GM19328 (cell line): ENCODE measurements at regions not wholly inside any gene's neighbourhood (a gene's known extent, or its start where the extent isn't known, plus 50 kb on each side); places are given as distances from the start of the nearest gene placed in this dataset.

Source experiments
- ATAC-seq: cut with Tn5 transposase; IDR thresholded peaks from one replicate; pipeline ENCODE4 v1.9.1; 2021; ENCODE audit warnings: mild to moderate bottlenecking, moderate library complexity; ENCODE audit not compliant: unreplicated experiment

DNA sequence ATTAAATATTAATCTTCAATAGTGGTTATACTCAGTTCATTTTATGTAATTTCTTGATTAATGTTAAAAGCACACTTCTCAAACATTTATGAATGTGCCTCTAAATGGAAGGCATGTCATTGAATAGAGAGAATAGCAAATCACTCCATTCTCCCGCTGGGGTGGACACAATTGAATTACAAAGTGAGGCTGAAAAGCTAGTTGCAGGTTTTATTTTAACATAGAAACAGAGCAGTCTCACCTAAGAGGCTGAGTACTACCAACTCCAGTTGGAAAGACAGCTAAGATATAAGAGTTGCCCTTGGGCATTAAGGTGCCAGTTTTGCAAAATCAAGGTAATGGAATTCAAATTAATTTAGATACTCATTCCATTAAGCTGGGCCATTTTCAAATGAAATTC lies 147.2 kb downstream of the PCSK1 start:
- no peak for ATAC-seq

DNA sequence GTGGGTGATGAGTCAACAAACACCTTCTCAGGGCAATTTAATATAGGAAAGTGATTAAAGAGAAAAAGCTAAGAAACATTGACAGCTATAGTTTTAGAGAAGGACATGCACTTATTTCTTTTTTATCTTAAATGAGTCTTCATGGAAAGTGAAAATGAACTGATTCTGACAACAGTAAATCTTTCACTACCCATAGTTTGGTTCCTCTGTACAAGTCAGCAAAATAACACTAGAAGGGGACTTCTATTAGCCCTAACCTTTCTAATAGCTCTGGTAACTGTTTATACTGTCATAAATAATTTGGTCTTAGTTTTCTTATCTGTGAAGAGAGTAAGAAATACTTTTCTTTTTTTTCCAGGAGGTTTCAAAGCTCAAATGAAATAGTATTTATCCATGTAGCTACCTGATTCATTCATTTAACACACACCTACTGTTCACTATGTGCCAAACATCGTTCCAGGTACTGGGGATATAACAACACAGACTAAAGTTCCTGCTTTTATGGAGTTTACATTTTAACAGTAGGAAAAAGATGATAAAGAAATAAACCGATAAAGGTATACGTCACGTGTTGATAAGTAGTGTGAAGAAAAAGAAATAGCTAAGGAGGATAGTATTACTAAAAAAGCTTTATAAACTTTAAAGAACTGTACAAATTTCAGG lies 148.2 kb downstream of the PCSK1 start:
- no peak for ATAC-seq

DNA sequence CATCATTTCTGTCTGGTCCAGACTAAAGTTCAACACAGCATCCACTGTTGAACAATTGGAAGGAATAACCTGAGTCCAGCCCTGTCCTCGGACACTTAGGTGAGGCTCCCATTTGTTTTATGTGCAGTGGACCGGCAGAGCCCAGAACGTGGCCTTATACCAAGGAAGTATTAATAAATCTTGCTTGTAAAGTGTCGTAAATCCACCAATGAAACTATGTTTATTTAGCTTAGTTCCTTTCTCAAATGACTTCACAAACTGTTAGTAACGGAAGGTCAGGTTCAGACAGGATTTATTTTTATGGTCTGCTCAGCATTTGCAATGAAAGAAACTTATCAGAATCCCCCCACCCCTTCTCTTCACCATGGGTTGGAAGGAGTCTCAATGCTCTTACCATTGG lies 149.5 kb downstream of the PCSK1 start:
- no peak for ATAC-seq

DNA sequence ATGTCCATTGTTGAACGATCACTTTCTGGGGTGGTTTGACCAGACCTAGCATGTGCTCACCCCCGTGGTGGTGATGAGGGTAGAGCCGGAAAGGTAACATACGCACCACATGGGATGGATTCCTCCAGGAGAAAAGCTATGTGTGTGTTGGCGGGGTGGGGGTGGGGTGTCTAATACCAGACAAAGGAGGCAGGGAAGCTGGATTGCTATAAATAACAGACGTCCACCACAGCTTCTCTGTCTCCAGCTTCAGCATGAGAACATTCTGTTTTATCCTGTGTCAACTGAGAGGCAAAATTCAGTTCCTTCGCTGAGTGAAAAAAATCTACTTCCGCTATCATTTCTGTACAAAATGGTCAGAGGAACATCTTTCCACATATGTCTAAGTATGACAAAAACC lies 151.0 kb downstream of the PCSK1 start:
- no peak for ATAC-seq

DNA sequence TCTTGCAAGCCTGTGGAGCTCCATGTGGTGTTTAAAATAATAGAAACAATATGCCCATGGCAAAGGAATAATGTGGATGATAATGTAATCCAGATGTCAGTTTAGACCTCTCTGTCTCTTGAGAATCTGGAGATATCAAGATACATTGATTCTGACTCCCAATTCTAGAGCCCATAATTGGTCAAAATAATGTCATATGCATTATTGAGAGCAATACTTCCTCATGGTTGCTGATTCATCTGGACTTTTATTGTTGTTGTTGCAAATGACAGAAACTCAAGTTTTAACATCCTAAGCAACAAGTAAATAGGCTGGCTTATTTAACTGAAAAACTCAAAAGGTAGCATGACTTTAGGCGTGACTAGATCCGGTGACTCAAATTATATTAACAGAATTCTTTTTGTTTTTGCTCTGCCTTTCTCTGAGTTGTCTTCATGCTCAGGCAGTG lies 152.1 kb downstream of the PCSK1 start:
- no peak for ATAC-seq

DNA sequence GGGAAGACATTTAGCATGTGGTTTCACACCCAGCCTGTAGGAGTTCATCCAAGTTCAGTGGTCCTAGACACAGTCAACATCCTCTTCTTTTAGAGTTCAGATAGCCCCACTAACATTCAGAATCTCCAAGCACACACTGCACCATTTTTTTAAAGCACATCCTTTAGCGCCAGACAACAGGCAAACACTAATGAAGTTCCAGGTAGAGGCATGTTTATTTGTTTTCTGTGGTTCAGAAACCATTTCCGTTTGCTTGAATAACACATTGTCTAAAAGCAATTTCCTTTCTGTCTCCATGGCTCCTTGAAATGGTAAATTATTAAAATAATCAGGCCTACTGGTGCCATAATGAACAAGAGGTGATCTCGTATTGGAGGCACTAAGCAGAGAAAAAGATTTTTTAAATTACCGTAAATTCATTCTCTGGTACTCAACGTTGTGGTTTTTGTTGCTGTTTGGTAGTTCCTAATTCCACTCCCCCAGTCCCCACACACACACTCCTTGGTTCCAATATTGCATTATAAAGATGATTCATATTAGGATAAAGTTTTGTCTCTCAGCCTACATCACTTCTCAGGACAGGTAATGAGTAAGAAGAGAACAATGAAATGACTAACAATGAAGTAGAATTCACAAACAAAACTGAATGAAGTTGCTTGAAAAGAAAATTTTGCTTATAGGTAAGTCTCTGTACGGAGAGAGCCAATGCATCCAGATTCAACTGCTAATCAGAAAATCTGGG lies 153.1 kb downstream of the PCSK1 start:
- peak; percentile 78 for ATAC-seq

DNA sequence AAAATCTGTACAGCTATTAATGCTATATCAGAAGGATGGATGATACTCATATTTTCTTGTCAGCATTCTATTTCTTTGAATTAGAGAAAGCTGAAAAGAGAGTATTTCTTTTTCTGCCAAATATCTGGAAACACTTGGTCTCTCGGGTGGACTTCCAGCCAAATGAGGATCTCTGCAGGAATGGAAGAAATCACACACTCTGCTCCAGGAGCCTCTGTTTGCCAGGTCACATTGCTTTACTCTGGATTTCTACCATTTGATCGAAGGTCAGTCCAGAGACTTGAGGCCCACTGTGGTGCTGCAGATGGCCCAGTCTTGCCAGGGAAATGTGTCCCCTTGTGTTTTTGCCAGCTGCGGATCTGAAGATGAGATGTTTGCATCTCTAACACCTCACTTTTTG lies 154.1 kb downstream of the PCSK1 start:
- no peak for ATAC-seq

DNA sequence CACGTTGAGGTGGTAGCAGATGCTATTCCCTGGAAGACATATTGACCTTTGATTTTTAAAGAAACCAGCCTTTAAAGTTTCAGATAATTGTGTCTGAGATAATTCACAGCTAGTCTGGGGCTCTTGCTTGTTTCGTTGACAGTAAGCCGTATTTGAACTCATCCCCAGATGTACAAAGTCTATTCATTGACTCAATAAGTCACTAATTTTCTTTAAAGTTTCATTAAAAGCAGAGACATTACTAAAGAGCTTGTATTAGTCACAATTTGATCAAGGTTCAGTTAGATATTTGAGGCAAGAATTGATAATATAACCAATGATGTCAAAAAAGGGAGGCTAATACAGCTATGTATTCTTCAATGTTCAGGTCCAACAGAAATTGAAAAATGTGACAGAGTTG lies 158.0 kb downstream of the PCSK1 start:
- no peak for ATAC-seq

DNA sequence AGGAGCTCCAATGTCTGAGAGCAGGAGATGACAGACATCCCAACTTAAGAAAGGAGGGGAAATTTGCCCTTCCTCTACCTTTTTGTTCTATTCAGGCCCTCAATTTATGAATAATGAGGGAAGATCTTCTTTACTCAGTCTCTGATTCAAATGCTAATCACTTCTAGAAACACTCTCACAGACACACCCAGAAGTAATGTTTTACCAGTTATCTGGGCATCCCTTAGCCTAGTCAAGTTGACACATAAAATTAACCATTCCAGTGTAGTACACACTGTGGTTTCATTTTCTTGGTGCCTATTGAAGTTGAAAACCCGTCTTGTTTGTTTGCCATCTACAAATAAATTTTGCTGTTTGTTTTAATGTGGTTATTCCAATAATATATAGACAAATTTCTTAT lies 167.6 kb downstream of the PCSK1 start:
- ATAC-seq: no peak

DNA sequence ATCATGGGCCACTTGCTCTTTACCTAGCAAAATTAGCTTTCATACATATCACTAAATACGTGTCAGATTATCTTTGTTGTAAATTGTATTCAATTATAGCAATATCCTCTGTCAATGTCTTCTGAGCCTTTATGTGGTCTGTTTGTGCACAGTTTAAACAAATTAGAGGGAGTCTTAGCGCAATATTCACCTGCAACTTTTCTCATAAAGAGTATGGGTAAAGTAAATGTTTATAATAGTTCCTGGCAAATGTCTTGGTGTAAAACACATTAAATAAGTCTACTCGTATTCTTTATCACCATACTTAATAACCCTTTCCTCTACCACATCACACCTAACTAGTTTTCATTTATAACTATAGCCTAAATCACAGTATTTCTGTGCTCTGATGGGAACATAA lies 169.0 kb downstream of the PCSK1 start:
- no peak for ATAC-seq

DNA sequence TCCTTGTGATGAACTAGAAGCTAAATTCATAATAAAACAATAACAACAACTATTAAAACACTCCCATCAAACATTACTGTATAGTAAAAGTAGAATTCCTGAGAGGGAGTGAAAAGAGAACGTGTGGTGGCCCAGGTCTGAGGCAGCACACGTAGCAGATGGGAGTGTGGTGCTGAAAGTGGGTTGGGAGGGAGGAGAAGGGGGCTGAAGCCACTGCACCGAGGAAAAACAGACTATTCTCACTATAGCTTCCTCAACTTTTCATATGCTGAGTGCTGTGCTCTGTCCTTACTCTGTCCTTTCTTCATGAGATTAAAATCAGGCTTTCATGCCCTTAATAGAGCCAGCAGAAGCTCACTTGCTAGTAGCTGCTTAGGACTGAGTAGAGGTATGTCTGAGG lies 170.9 kb downstream of the PCSK1 start:
- no peak for ATAC-seq

DNA sequence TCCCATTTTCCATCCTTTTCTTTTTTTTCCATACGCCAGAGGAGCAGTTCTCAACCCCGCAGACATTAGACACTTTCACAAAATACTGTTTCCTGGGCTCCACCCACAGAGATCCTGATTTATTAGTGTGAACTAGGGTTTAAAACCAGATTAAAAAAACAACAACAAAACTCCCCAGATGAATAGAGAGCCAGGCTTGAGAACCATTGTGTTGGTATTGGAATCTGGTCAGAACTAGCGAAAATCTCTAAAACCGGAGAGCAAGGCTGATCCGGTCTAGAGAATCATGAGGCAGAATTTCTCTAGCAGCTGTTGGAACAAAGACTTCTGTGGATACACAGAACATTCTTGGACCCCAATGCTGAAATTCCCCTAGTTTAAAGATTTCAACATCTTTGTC lies 173.0 kb downstream of the PCSK1 start:
- no peak for ATAC-seq

DNA sequence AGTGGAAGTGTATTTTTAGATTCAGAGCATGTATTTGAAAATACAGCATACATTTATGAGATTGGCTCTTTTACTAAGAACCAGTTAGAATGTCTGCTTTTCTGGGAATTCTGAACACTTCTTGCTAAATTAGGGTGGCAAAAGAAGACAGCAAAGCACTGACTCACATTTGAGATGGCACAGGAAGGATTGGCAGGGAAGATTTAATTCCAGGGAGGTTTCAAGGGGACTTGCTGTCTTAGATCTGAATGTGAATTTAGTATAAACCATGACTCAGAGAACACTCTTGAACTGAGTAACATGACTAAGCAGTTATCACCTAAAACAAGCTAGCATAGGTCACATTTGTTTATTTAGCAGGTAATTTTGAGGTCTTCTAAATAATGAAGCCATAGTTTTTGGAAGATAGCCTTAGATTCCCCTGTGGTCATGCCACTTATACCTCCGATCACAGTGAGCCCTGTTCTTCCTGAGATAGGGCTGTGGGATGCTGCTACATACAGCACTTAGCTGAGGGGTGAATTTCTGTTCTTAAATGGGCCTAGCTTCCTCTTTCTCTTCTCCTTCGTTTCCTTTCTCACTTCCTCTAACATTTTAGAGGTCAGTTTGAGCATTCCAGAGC lies 173.8 kb downstream of the PCSK1 start:
- ATAC-seq: peak; percentile 59

DNA sequence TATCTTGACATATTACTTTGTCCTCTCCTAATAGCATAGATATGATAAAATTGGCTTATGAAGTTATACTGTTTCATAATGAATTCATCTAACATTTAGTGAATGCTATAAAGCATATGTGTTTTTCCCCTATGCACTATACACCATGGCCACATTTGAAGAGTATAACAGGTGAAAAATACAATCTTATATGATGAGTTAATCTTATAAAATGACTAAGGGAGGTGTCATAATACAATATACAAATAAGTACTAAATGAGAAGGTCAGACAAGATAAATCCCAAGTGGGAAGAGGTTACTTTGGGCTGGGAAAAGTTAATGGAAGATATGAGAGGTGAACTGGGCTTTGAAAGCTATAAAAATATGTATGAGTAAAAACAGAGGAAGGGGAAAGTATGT lies 174.4 kb downstream of the PCSK1 start:
- ATAC-seq: no peak

DNA sequence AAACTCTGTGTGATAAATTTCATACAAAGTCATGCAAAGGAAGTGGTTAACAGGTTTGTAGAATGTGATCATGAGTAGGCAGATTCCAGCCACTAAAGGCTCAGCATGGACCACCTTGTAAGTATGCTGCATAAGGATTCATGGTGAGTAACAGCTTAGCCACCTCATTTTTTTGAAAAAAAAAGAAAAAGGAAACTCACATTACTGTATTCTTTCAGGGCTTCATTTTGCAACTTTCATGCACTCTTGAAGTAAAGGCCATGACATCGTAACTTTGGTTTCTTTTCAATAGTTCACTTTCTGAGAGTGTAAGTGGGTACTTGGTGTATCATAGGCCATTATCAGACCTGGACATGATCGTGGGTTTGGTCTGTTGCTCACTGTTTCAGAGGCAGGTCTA lies 175.1 kb downstream of the PCSK1 start:
- no peak for ATAC-seq

DNA sequence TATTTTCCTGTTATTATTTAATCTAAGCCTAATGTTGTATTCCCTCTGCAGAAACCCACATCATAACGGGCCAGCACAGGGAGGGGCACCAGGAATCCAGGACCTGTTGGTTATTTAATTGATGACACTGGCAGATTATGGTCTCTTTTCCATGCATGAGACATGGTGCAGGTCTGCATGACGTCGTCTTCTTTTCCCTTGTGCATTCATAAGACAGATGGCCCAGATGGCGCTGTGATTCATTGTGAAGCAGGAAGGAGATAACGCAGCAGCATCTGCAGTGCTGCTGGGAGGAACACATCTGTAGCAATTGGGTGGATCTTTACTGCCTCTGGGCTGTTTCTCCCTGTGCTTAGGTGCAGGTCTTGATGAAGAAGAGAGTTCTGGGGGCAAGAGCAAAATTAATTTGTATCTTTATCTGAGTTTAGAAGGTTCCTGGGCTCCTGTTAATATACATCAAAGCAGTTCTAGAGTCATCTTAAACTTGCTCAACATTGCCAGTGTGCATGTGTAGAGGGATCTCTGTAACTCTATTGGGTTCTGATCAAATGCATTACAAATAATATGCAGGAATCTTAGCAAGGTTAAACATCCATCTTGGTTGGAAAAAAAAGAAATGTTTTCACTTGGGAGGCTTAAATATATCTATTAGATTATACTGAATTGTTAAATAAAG lies 176.1 kb downstream of the PCSK1 start:
- ATAC-seq: no peak

DNA sequence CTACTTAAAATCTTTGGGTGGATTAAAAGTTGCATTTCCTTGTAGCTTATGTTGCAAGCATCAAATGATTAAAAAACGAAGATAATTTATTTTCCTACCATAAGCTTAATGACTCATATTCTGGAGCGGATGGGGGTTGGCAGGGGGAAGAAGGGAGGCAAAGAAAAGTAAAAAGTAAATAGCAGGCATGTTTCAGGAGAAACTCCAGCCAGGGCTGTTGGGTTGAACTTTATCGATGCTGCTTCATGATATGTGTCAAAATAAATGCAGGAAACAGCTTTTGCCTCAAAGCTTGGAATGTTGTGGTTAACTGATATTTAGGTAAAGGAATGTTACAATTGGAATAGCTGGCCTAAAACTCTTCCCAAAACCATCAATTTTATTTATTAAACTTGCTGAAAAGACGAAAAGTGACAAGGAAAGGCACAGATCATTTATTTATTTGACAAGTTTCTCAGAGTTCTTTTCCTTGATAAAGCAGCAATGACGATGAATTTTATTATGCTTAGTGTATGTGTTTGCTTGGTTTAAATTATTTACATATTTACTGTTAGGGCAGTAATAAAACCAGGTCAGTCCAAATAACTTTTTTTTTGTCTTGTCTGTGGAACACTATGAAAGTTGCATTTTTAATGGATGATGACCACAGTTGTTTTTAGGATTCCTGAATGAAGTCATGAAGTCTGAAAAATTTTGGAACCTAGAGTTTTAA lies 177.9 kb downstream of the PCSK1 start:
- no peak for ATAC-seq

DNA sequence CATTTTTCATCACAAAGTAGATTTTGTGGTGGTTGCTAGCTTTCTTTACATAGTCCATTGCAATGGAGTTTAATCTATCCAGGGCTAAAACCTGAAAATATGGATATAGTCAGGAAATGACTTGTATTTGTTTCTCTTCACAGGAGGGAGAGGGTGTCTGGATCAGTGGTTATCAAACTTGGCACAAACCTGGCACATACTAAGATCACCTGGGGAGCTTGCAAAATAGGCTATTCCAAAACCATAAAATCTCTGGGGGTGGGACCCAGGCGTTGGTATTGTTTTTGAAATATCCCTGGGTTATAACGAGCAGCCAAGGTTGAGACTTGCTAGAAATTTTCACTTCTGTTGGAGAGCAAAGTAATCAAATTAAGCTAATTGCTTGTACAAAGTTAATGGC lies 179.9 kb downstream of the PCSK1 start:
- ATAC-seq: no peak

DNA sequence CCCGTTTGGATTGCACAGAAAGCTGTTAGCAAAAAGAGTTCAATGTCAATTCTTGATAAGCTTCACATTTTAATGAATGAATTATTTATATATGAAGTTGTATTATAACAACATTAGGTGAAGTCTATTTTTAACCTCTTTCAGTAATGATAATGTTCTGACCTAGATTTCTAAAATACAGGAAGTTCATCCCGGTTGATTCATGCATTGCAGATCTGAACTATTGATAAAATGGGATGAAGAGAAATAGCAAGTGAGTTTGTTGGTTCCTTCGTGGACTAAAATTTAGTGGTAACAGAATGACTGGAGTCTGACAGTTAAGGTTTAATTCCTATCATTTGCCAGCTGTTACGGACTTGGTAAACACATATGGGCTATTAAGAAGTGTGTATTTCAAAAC lies 180.5 kb downstream of the PCSK1 start:
- no peak for ATAC-seq

DNA sequence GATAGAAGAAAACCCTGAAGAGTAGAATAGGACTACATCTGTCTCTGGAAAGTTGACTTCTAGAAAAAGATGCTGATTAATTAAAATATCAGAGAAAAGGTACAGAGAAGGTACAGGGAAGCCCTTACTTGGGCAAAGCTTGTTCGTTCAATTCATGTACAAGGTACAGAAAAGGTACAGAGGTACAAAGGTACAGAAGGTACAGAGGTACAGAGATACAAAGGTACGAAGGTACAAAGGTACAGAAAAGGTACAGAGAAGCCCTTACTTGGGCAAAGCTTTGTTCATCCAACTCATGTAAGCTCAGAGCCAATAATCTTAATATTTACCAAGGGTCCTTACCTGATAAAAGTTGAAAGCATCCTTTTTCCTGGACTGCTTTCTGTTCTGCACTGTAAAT lies 182.3 kb downstream of the PCSK1 start:
- no peak for ATAC-seq

DNA sequence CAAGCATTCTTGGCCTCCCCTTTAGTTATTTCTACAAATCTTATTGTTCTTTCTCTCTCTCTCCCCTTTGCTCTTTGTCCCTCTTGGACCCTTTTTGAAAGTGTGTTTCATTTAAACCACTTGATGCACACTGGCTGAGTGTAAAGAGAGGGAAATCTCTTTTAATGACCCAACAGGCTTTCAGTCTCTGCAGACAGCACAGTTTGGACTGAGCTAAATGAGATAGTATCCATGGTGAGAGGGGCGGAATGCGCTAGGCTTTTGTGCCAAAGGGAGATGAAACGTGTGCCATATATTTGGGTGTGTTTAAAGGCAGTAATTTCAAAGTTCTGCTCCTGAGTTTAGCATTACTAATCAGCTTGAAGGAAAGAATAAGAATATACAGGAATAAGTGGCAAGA lies 184.9 kb downstream of the PCSK1 start:
- ATAC-seq: no peak
